ENCODE measurements at regions not wholly inside any gene's neighbourhood (a gene's known extent, or its start where the extent isn't known, plus 50 kb on each side); places are given as distances from the start of the nearest gene placed in this dataset.

DNA sequence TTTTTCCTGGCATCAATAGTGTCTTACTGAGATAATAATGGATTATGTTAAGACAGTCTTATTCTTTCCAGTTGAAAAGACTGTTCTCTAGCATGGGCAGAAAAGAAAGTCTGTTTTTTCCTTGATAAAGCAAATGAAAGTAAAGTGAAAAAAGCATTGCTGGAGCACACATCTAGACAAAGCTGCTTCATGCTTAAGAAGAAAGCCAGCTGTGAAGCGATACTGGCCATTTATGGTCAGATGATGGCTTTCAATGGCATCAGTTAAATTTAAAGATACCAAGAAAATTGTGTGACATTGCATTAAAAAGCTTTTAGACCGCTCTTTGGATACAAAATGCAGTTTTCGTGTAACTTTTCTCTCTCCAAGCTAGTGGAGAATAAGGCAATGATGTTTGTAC is 242.1 kb upstream of the TRAM1L1 start:
- no peak for DNase-seq

DNA sequence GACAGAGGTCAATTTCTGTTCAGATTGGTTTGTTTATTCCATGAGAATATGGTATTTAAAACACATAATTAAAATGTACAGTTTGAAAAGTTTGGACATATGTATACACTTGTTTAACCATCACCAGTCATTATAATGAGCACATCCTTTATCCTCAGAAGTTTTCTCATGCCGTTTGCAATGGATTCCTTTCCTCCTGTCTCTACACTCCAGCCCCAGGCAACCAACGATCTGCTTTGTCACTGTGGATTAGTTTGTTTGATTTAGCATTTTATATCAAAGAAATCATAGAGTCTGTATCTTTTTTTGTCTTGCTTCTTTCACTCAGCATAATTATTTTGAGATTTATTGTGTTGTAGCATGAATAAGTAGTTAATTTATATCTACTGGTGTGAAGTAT is 243.0 kb upstream of the TRAM1L1 start:
- DNase-seq = peak in 1 of 3 experiments; percentile 41

GRCh38 chr4:117331817-117332216 is 246.4 kb upstream of the TRAM1L1 start:
- DNase-seq = no peak

GRCh38 chr4:117334451-117335188 is 249.2 kb upstream of the TRAM1L1 start:
- no peak for DNase-seq

GRCh38 chr4:117357437-117357836 is 272.1 kb upstream of the TRAM1L1 start:
- DNase-seq = peak in 2 of 3 experiments; percentile 26 to 66

GRCh38 chr4:117357866-117358265 is 272.5 kb upstream of the TRAM1L1 start:
- DNase-seq = no peak

- no peak for DNase-seq
Measured at GRCh38 chr4:117370944-117371668, 285.7 kb upstream of the TRAM1L1 start.

GRCh38 chr4:117375101-117375500 is 289.7 kb upstream of the TRAM1L1 start:
- no peak for DNase-seq

GRCh38 chr4:117376692-117377091 is 291.3 kb upstream of the TRAM1L1 start:
- no peak for DNase-seq

- no peak for DNase-seq
Measured at GRCh38 chr4:117378942-117379341, 293.6 kb upstream of the TRAM1L1 start.

DNA sequence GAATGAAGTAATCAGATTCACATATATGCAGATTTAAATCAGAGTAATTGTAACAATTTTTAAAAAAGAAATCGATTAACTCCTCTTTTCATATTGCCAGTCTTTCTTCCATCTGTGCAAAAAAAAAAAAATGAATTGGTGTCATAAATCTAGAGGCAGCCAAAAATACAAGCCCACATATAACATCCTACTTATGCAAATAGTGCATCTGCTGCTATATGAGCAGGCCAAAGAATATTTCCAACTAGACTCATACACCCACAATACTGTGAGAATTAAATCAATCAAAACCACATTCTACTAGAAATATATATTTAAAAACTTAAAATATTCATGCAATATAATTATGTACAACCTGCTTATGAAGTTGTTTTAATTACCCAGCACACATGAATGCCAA is 298.1 kb upstream of the TRAM1L1 start:
- DNase-seq = no peak

DNA sequence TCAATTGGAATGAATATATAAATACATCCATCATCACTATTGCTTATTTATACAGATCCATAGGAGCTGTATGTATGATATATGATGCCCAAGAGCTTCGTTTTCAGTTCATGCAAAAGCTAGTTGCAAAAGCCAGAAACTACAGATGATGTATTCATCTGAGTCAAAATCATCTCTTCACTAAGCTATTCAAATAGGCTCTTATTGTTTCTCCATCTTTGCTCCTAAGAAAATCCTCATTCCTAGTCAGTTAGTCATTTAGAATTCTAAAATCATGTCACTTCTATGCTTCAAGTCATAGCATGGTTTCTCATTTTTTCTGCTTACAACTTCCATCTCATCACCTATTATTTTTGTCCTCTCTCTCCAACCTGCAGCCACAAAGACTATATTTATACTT is 300.1 kb upstream of the TRAM1L1 start:
- DNase-seq = no peak

DNA sequence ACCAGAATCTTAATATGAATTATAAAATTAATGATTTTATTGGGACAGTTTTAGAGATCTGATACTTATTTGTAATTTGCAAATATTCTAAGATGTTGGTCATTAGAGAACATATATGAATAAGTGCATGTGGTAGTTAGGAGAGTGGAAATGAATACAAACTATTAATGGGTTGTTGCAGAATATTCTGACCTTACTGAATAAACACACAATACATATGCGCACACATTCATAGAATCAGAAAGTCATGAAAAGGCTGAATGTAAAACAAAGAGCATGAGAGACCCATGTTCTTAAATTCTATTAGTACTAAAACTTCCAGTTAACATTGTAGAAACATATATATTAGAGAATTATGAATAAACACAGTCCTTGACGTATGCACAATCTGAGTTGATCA is 301.7 kb upstream of the TRAM1L1 start:
- no peak for DNase-seq

GRCh38 chr4:117400039-117400835 is 314.9 kb upstream of the TRAM1L1 start:
- peak in 1 of 3 experiments; percentile 11 for DNase-seq

DNA sequence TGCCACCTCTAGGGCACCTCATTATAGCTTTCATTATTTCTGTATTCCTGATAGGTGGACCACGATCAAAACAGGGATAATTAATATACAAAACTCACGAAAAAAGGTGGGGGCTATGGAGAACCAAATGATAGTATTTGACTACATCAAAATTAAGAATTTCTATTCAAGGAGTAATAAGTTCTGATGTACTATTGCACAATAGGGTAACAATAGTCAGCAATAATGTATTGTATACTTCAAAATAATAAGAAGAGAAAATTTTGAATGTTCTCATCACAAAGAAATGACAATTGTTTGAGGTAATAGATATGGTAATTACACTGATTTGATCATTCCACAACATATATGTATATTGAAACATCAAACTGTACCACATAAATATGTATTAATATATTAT is 327.3 kb upstream of the TRAM1L1 start:
- DNase-seq = no peak

DNA sequence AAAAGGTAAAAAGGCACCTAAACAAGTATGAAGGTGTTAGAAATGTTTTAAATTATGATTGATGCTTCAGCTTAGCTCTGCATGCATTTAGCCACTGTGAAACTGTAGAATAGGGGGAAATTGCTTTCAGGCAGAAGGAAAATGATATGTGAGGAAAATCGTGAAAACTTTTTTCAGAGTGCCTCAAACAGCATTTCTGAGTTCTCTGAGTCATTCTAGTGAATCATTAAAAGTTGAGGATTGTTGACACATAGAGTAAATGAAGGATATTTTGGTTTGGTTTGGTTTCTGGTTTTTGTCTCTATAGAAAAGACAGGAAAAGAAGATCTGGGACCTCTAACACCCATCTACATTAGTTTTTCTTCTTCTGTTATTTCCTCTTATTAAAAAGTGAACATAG is 332.5 kb upstream of the TRAM1L1 start:
- DNase-seq = no peak

DNA sequence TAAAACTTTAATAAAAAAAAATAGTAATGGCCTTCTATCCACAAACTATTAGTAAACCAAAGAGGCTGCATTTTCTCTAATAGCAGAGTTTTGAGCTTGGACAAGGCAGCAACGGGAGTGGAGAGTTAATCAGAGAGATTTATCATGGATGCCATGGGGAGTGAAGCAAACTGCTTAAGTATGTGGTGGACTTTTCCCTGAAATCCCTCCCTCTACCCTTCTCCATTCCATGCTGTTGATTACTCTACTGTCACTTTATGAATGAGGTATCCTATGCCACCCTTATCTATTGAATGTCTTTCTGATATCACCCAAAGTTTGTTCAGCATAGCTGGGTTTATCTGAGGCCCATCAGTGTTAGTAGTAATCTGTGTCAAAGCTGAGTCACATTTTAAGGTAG is 335.6 kb upstream of the TRAM1L1 start:
- DNase-seq = no peak

GRCh38 chr4:117421706-117422105 is 336.3 kb upstream of the TRAM1L1 start:
- no peak for DNase-seq

GRCh38 chr4:117422297-117422696 is 336.9 kb upstream of the TRAM1L1 start:
- no peak for DNase-seq

DNA sequence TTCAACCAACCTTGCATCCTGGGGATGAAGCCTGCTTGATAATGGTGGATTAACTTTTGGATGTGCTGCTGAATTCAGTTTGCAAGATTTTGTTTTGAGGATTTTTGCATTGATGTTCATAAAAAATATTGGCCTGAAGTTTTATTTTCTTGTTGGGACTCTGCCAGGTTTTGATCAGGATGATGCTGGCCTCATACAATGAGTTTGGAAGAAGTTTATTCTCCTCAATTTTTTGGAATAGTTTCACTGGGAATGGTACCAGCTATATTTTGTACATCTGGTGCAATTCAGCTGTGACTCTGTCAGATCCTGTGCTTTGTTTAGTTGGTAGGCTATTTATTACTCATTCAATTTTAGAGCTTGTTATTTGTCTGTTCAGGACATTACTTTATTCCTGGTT is 340.3 kb upstream of the TRAM1L1 start:
- DNase-seq = no peak

GRCh38 chr4:117428536-117428935 is 343.2 kb upstream of the TRAM1L1 start:
- DNase-seq = no peak

GRCh38 chr4:117429061-117429460 is 343.7 kb upstream of the TRAM1L1 start:
- no peak for DNase-seq

DNA sequence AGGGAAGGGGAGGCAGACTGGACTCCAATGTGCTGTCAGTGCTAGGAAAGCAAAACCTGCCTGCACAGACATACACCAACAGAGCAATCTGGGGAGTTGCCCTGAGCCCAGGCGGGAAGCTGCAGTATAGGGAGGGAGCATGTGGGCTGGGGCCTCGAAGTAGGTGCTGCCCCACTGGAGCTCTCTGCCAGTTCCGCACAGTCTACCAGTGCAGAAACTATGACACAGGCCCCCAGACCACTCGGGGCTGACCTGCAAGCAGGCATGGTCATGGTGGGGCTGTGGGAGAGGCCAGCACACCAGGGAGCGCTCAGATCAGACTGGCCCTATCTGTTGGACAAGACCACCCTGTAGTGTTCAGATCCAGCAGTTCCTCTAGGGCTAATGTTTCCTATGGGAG is 344.1 kb upstream of the TRAM1L1 start:
- DNase-seq = no peak

DNA sequence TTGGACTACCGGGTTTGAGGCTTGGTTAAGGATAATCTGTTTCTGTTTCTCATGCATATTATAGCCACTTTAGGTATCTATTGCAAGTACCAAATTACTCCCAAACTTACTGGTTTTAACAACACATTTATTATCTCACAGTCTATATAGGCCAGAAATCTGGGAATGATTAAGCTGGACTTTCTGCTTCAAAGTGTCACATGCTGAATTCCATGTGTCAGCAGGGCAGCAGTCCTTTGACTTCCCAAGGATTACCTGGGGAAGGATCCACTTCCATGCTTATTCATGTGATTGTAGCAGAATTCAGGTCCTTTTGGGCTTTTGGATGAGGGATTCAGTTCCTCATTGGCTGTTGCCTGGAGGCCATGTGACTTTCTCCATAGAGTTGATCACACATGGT is 349.0 kb upstream of the TRAM1L1 start:
- DNase-seq = no peak
